H1 (cell line): ENCODE measurements at regions not wholly inside any gene's neighbourhood (a gene's known extent, or its start where the extent isn't known, plus 50 kb on each side); places are given as distances from the start of the nearest gene placed in this dataset.

Source experiments
- CBX5 ChIP-seq: fragments of 300-800, 300-1000 bp; sonication (generic); IDR thresholded peaks from 2 replicates; pipeline ENCODE4 v1.7.1; 2016; ENCODE audit warnings: antibody characterized with exemption, low read length, low read depth
- EGR1 ChIP-seq: IDR thresholded peaks from 2 replicates; pipeline ENCODE4 v1.6.1; 2011; ENCODE audit warnings: low read depth, low read length, borderline replicate concordance
- GABPA ChIP-seq: IDR thresholded peaks from 2 replicates; pipeline ENCODE4 v1.6.1; 2011; ENCODE audit warnings: mild to moderate bottlenecking, low read length, moderate library complexity, borderline replicate concordance; ENCODE audit not compliant: insufficient read depth
- HDAC2 ChIP-seq, 2 experiments: fragments of 300-600 bp in 1 of 2; sonication (generic) in 1 of 2; IDR thresholded peaks; 2 replicates each; pipeline ENCODE4 v1.6.1; 2011 to 2012; ENCODE audit warnings: low read depth in 2 of 2, low read length in 2 of 2, mild to moderate bottlenecking in 2 of 2, moderate library complexity in 2 of 2, borderline replicate concordance in 1 of 2, inconsistent platforms in 1 of 2
- HDAC6 ChIP-seq: IDR thresholded peaks from one replicate; pipeline ENCODE4 v1.7.1; 2012; ENCODE audit warnings: low read depth, mild to moderate bottlenecking, inconsistent platforms, low read length, moderate library complexity
- TCF12 ChIP-seq: IDR thresholded peaks from 2 replicates; pipeline ENCODE4 v1.6.1; 2011; ENCODE audit warnings: low read depth, mild to moderate bottlenecking, low read length
- TF ChIP-seq, protein P1 (sequence below): fragments of 300-600 bp; sonication (generic); IDR thresholded peaks from 2 replicates; pipeline ENCODE4 v1.7.1; 2012; ENCODE audit warnings: low read length, moderate library complexity, mild to moderate bottlenecking, inconsistent platforms; ENCODE audit not compliant: insufficient replicate concordance

- TF ChIP-seq, protein P1, sequence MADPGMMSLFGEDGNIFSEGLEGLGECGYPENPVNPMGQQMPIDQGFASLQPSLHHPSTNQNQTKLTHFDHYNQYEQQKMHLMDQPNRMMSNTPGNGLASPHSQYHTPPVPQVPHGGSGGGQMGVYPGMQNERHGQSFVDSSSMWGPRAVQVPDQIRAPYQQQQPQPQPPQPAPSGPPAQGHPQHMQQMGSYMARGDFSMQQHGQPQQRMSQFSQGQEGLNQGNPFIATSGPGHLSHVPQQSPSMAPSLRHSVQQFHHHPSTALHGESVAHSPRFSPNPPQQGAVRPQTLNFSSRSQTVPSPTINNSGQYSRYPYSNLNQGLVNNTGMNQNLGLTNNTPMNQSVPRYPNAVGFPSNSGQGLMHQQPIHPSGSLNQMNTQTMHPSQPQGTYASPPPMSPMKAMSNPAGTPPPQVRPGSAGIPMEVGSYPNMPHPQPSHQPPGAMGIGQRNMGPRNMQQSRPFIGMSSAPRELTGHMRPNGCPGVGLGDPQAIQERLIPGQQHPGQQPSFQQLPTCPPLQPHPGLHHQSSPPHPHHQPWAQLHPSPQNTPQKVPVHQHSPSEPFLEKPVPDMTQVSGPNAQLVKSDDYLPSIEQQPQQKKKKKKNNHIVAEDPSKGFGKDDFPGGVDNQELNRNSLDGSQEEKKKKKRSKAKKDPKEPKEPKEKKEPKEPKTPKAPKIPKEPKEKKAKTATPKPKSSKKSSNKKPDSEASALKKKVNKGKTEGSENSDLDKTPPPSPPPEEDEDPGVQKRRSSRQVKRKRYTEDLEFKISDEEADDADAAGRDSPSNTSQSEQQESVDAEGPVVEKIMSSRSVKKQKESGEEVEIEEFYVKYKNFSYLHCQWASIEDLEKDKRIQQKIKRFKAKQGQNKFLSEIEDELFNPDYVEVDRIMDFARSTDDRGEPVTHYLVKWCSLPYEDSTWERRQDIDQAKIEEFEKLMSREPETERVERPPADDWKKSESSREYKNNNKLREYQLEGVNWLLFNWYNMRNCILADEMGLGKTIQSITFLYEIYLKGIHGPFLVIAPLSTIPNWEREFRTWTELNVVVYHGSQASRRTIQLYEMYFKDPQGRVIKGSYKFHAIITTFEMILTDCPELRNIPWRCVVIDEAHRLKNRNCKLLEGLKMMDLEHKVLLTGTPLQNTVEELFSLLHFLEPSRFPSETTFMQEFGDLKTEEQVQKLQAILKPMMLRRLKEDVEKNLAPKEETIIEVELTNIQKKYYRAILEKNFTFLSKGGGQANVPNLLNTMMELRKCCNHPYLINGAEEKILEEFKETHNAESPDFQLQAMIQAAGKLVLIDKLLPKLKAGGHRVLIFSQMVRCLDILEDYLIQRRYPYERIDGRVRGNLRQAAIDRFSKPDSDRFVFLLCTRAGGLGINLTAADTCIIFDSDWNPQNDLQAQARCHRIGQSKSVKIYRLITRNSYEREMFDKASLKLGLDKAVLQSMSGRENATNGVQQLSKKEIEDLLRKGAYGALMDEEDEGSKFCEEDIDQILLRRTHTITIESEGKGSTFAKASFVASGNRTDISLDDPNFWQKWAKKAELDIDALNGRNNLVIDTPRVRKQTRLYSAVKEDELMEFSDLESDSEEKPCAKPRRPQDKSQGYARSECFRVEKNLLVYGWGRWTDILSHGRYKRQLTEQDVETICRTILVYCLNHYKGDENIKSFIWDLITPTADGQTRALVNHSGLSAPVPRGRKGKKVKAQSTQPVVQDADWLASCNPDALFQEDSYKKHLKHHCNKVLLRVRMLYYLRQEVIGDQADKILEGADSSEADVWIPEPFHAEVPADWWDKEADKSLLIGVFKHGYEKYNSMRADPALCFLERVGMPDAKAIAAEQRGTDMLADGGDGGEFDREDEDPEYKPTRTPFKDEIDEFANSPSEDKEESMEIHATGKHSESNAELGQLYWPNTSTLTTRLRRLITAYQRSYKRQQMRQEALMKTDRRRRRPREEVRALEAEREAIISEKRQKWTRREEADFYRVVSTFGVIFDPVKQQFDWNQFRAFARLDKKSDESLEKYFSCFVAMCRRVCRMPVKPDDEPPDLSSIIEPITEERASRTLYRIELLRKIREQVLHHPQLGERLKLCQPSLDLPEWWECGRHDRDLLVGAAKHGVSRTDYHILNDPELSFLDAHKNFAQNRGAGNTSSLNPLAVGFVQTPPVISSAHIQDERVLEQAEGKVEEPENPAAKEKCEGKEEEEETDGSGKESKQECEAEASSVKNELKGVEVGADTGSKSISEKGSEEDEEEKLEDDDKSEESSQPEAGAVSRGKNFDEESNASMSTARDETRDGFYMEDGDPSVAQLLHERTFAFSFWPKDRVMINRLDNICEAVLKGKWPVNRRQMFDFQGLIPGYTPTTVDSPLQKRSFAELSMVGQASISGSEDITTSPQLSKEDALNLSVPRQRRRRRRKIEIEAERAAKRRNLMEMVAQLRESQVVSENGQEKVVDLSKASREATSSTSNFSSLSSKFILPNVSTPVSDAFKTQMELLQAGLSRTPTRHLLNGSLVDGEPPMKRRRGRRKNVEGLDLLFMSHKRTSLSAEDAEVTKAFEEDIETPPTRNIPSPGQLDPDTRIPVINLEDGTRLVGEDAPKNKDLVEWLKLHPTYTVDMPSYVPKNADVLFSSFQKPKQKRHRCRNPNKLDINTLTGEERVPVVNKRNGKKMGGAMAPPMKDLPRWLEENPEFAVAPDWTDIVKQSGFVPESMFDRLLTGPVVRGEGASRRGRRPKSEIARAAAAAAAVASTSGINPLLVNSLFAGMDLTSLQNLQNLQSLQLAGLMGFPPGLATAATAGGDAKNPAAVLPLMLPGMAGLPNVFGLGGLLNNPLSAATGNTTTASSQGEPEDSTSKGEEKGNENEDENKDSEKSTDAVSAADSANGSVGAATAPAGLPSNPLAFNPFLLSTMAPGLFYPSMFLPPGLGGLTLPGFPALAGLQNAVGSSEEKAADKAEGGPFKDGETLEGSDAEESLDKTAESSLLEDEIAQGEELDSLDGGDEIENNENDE: no peak
- TF ChIP-seq CBX5: no peak
- no peak for TF ChIP-seq GABPA
- TF ChIP-seq HDAC2 (IDR thresholded peaks at IDR 0.05; ENCODE audit: borderline replicate concordance in 1 of 2, low read depth in 2 of 2, low read length in 2 of 2): no peak
- TF ChIP-seq TCF12: no peak
- TF ChIP-seq HDAC6: no peak
- no peak for TF ChIP-seq EGR1
These were observed 516.8 kb downstream of the NOVA1 start (continued) for GRCh38 chr14:26081043-26081442.
